ENCODE measurements at regions not wholly inside any gene's neighbourhood (a gene's known extent, or its start where the extent isn't known, plus 50 kb on each side); places are given as distances from the start of the nearest gene placed in this dataset.

DNA sequence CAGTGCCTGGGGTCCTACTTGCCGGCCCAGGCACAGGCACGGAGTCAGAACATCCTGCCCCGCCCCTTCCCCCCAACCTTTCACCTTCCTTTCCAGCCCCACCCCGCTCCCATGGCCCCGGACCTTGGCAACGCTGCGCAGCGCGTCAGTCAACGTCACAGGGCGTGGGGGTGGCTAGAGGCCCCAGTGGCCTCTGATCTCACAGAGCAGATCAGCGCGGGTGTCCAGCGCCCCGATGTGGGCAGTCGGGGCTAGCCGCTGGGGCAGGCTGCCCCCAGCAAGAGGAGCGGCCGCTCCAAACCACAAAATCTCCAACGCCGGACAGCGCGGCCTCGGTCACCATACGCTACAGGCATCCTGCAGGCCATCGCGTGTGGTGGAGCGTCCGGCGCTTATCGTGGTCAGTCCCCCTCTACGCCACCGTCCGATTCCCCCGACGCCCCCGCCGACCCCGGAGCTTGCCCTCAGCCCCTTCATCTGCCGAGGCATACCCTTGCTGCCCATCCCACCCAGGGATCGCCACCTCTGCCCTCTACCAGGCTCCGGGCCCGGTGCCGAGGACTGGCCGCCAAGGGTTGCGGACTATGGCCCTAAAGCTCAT, 69.6 kb upstream of the APOOL start (continued):
- TF ChIP-seq RFX5 (IDR thresholded peaks at IDR 0.05; ENCODE audit: borderline replicate concordance, low read depth, low read length) (no peak), SUZ12 (IDR thresholded peaks at IDR 0.05; ENCODE audit: low read length) (no peak), NANOG (IDR thresholded peaks at IDR 0.05; ENCODE audit: insufficient read depth, low read depth, low read length, poor library complexity, severe bottlenecking) (no peak)

Measured in H1 (cell line).